LNCAP (cell line): ENCODE measurements at regions not wholly inside any gene's neighbourhood (a gene's known extent, or its start where the extent isn't known, plus 50 kb on each side); places are given as distances from the start of the nearest gene placed in this dataset.

Experiments
- CTCF ChIP-seq: fragments of 450-650 bp; IDR thresholded peaks from 2 replicates; pipeline ENCODE4 v1.5.1; 2017; ENCODE audit warnings: mild to moderate bottlenecking

DNA sequence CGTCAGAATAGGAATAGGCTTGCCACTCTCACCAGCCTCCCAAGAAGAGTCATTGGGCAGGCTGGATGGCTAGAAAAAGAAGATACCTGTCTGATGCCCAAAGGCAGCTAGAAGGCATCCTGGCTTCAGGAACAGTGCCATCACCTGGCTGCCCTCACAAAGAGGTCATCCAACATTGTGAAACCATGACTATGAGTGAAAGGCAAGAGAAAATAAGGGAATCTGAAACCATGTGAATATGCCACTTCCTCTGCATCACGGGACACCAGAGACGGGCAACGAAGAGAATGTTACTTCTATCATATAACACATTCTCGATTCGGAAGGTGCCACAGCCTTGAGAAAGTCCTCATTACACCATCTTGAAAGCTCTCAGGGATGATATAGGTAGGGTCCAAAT lies 182.0 kb downstream of the DAD1 start:
- TF ChIP-seq CTCF = no peak

GRCh38 chr14:22405201-22405600 lies 183.8 kb downstream of the DAD1 start:
- no peak for TF ChIP-seq CTCF

DNA sequence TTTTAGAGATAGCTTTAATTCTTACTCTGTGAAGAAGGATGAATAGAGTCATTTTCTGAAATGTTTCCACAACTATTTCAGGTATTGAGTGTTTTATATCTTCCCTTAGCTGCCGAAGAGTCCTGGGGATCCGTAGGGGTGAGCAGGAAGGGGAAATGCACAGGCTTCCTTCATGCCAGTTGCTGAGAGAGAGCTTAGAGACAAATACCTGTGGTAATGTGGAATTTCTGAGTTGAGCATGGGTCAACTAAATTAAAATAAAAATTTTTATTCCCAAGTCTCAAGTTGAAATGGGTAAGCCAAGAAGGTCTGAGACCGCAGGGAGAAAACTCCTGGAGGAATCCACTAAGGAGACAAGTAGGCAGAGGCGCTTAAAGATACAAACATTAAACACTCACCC lies 185.7 kb downstream of the DAD1 start:
- no peak for TF ChIP-seq CTCF

GRCh38 chr14:22400655-22401259 lies 188.3 kb downstream of the DAD1 start:
- no peak for TF ChIP-seq CTCF

- no peak for TF ChIP-seq CTCF
These were observed 189.2 kb downstream of the DAD1 start for GRCh38 chr14:22399776-22400175.

- no peak for TF ChIP-seq CTCF
These were observed 191.7 kb downstream of the DAD1 start for GRCh38 chr14:22397221-22397737.

DNA sequence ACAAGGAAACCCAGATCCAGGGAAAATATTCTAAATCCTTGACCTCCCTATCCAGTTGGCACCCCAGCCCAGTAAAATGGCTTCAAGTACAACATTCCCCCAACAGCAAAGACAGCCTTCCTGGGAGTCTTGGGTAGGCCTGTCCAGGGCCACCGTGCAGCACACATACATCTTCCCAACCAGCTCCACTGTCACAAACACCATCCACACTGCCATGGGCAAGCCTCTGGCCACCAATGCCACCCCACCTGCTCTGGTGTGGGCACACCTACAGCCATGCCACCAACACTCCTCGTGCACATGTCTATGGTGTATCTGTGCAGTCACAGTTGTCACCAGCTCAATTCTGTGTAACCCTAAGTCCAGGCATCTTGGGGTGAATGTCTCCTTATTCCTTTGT lies 193.2 kb downstream of the DAD1 start:
- TF ChIP-seq CTCF = no peak

- no peak for TF ChIP-seq CTCF
These were observed 194.4 kb downstream of the DAD1 start for GRCh38 chr14:22394616-22395015.
